OCI-LY3 (cell line): ENCODE measurements at regions not wholly inside any gene's neighbourhood (a gene's known extent, or its start where the extent isn't known, plus 50 kb on each side); places are given as distances from the start of the nearest gene placed in this dataset.

Source experiments
- H2AFZ ChIP-seq: fragments of 200-600, 300-600 bp; shearing (Covaris generic); 2 replicates; pipeline ENCODE4 v1.6.0; 2014; ENCODE audit warnings: antibody characterized with exemption, low read depth, low read length
- H3K27ac ChIP-seq: fragments of 200-600, 300-600 bp; sonication (generic); 2 replicates; pipeline ENCODE4 v1.5.1; 2014; ENCODE audit warnings: mild to moderate bottlenecking, low read length, moderate library complexity, mixed read lengths
- H3K27me3 ChIP-seq: fragments of 200-600, 300-600 bp; sonication (generic); 2 replicates; pipeline ENCODE4 v1.6.1; 2014; ENCODE audit warnings: low read depth, low read length, mixed read lengths
- H3K36me3 ChIP-seq: fragments of 200-600, 300-600 bp; sonication (generic); replicated peaks from 2 replicates; pipeline ENCODE3; 2014; ENCODE audit warnings: low read depth, low read length, mixed read lengths
- H3K4me1 ChIP-seq: fragments of 300-600, 200-600 bp; sonication (generic); 2 replicates; pipeline ENCODE4 v1.6.1; 2014; ENCODE audit warnings: low read length, mixed read lengths
- H3K4me2 ChIP-seq: fragments of 200-600, 300-600 bp; sonication (generic); 2 replicates; pipeline ENCODE4 v1.6.1; 2014; ENCODE audit warnings: low read length, mixed read lengths
- H3K4me3 ChIP-seq: fragments of 300-600, 200-600 bp; sonication (generic); 2 replicates; pipeline ENCODE4 v1.5.1; 2014; ENCODE audit warnings: antibody characterized with exemption, mild to moderate bottlenecking, low read length, moderate library complexity
- H3K79me2 ChIP-seq: fragments of 300-600, 200-600 bp; shearing (Covaris generic); 2 replicates; pipeline ENCODE4 v1.6.1; 2014; ENCODE audit warnings: mild to moderate bottlenecking, low read length, mixed read lengths
- H3K9ac ChIP-seq: fragments of 300-600, 200-600 bp; shearing (Covaris generic); 2 replicates; pipeline ENCODE4 v1.6.0; 2014; ENCODE audit warnings: mild to moderate bottlenecking, low read length, moderate library complexity
- H3K9me3 ChIP-seq: fragments of 200-600, 300-600 bp; shearing (Covaris generic); 2 replicates; pipeline ENCODE4 v1.6.1; 2014; ENCODE audit warnings: low read length, mixed read lengths; ENCODE audit not compliant: insufficient read depth
- H4K20me1 ChIP-seq: fragments of 200-600, 300-600 bp; sonication (generic); 2 replicates; pipeline ENCODE4 v1.6.1; 2016; ENCODE audit warnings: low read length, mixed read lengths; ENCODE audit not compliant: insufficient read depth
- EZH2phosphoT487 ChIP-seq: fragments of 200-600 bp; shearing (Covaris generic); IDR thresholded peaks from 2 replicates; pipeline ENCODE4 v1.6.1; 2018; ENCODE audit warnings: antibody characterized with exemption, mixed run types, low read depth
- TF ChIP-seq, protein P1 (sequence below): fragments of 200-600, 300-600 bp; sonication (generic); IDR thresholded peaks from 2 replicates; pipeline ENCODE4 v1.5.1; 2014; ENCODE audit warnings: antibody characterized with exemption, low read length, low read depth

- Histone ChIP-seq H3K27me3 (no peaks in the 10 kb centered on the region), H2AFZ (no peak overlapping the region), H3K4me2 (no peak overlapping the region), H3K36me3 (no peaks in the 10 kb centered on the region), H3K79me2 (peaks cover 75% of the 10 kb centered on the region), H3K4me3 (no peak overlapping the region), H3K9ac (no peak overlapping the region), H4K20me1 (peaks cover 50% of the 10 kb centered on the region), H3K27ac (no peak overlapping the region), H3K9me3 (no peaks in the 10 kb centered on the region), H3K4me1 (no peaks in the 10 kb centered on the region)
- TF ChIP-seq EZH2phosphoT487, result no peak
- TF ChIP-seq, protein P1, sequence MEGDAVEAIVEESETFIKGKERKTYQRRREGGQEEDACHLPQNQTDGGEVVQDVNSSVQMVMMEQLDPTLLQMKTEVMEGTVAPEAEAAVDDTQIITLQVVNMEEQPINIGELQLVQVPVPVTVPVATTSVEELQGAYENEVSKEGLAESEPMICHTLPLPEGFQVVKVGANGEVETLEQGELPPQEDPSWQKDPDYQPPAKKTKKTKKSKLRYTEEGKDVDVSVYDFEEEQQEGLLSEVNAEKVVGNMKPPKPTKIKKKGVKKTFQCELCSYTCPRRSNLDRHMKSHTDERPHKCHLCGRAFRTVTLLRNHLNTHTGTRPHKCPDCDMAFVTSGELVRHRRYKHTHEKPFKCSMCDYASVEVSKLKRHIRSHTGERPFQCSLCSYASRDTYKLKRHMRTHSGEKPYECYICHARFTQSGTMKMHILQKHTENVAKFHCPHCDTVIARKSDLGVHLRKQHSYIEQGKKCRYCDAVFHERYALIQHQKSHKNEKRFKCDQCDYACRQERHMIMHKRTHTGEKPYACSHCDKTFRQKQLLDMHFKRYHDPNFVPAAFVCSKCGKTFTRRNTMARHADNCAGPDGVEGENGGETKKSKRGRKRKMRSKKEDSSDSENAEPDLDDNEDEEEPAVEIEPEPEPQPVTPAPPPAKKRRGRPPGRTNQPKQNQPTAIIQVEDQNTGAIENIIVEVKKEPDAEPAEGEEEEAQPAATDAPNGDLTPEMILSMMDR, result no peak
These were observed 67.1 kb downstream of the ARHGAP35 start for GRCh38 chr19:46927893-46928292.

DNA sequence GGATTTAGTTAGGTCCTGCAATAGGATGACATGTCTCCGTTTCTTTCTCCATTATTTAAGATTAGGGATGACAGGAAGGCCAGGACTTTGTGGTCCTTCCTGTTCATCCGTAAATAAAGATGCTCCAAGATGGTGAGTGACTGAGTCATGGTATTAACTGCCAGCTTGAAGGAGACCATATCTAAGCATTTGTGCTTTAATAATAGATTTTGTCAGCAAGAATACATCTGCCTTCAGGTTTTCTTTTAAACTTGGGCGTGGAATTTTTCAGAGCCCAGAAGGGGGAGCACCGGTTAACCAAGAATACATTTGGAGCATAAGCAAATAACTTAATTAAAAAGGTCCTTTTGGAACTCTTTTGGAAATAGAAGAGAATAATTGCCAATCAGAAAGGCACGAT is 68.2 kb downstream of the ARHGAP35 start:
- peaks cover 83% of the 10 kb centered on the region for H3K79me2 ChIP-seq

GRCh38 chr19:46931202-46931601 is 70.4 kb downstream of the ARHGAP35 start:
- Histone ChIP-seq H2AFZ (no peak overlapping the region), H3K4me3 (no peak overlapping the region), H3K9ac (no peak overlapping the region), H3K27ac (no peak overlapping the region), H4K20me1 (peaks cover 50% of the 10 kb centered on the region), H3K9me3 (no peaks in the 10 kb centered on the region), H3K27me3 (no peaks in the 10 kb centered on the region), H3K79me2 (peaks cover 77% of the 10 kb centered on the region), H3K36me3 (no peaks in the 10 kb centered on the region), H3K4me2 (no peak overlapping the region), H3K4me1 (no peaks in the 10 kb centered on the region)
- TF ChIP-seq, protein P1, result no peak

More for the DNA sequence above, 68.2 kb downstream of the ARHGAP35 start:
- H3K4me1 ChIP-seq, result no peaks in the 10 kb centered on the region
- no peak overlapping the region for H3K4me3 ChIP-seq
- no peak overlapping the region for H3K9ac ChIP-seq
- TF ChIP-seq EZH2phosphoT487, result no peak
- TF ChIP-seq, protein P1, result no peak
- H3K4me2 ChIP-seq, result no peak overlapping the region
- peaks cover 54% of the 10 kb centered on the region for H4K20me1 ChIP-seq
- no peaks in the 10 kb centered on the region for H3K36me3 ChIP-seq
- no peaks in the 10 kb centered on the region for H3K27me3 ChIP-seq
- H3K9me3 ChIP-seq, result no peaks in the 10 kb centered on the region
- H3K27ac ChIP-seq, result no peak overlapping the region
- H2AFZ ChIP-seq, result no peak overlapping the region

GRCh38 chr19:46932346-46932745 is 71.5 kb downstream of the ARHGAP35 start:
- peaks cover 46% of the 10 kb centered on the region for H4K20me1 ChIP-seq
- H3K27ac ChIP-seq, result no peak overlapping the region

More at GRCh38 chr19:46932346-46932745, 71.5 kb downstream of the ARHGAP35 start:
- Histone ChIP-seq H3K36me3 (peaks cover 3% of the 10 kb centered on the region), H3K79me2 (peaks cover 74% of the 10 kb centered on the region), H3K9ac (no peak overlapping the region), H3K4me3 (no peak overlapping the region), H2AFZ (no peak overlapping the region), H3K4me2 (no peak overlapping the region), H3K27me3 (no peaks in the 10 kb centered on the region), H3K9me3 (no peaks in the 10 kb centered on the region), H3K4me1 (no peaks in the 10 kb centered on the region)
- TF ChIP-seq, protein P1, result no peak
- TF ChIP-seq EZH2phosphoT487, result no peak
